ENCODE measurements at regions not wholly inside any gene's neighbourhood (a gene's known extent, or its start where the extent isn't known, plus 50 kb on each side); places are given as distances from the start of the nearest gene placed in this dataset.
"Not testable (repeated sequence)": the region's sequence is repeated elsewhere in the genome, so short reads cannot be mapped to it uniquely, and the experiment has no call there.

DNA sequence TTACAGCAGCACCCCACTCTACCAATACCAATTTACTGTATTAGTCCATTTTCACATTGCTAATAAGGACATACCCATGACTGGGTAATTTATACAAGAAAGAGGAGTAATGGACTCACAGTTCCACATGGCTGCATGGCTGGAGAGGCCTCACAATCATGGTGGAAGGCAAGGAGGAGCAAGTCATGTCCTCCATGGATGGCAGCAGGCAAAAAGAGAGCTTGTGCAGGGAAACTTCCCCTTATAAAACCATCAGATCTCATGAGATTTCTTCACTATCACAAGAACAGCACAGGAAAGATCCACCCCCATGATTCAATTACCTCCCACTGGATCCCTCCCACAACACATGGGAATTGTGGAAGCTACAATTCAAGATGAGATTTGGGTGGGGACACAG, 1281.3 kb upstream of the TMEM132C start:
- TF ChIP-seq, protein P1, sequence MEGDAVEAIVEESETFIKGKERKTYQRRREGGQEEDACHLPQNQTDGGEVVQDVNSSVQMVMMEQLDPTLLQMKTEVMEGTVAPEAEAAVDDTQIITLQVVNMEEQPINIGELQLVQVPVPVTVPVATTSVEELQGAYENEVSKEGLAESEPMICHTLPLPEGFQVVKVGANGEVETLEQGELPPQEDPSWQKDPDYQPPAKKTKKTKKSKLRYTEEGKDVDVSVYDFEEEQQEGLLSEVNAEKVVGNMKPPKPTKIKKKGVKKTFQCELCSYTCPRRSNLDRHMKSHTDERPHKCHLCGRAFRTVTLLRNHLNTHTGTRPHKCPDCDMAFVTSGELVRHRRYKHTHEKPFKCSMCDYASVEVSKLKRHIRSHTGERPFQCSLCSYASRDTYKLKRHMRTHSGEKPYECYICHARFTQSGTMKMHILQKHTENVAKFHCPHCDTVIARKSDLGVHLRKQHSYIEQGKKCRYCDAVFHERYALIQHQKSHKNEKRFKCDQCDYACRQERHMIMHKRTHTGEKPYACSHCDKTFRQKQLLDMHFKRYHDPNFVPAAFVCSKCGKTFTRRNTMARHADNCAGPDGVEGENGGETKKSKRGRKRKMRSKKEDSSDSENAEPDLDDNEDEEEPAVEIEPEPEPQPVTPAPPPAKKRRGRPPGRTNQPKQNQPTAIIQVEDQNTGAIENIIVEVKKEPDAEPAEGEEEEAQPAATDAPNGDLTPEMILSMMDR (IDR thresholded peaks at IDR 0.05) = not testable (repeated sequence)
- TF ChIP-seq ZFX (IDR thresholded peaks at IDR 0.05; ENCODE audit: borderline replicate concordance) = not testable (repeated sequence)
